ENCODE measurements at regions not wholly inside any gene's neighbourhood (a gene's known extent, or its start where the extent isn't known, plus 50 kb on each side); places are given as distances from the start of the nearest gene placed in this dataset.

GRCh38 chrX:40843643-40844042 lies 108.3 kb upstream of the MED14 start:
- DNase-seq (no peak), ATAC-seq (ENCODE audit: insufficient read depth, low FRiP score) (no peak)
- peaks cover 0 to 4% (median 0%) of the 10 kb centered on the region in 3 donors for H3K27me3 ChIP-seq (ENCODE audit: control insufficient read depth in 3 of 3, insufficient read depth in 3 of 3, low read length in 2 of 3)
- H3K4me3 ChIP-seq, result no peak overlapping the region
- H3K9me3 ChIP-seq (ENCODE audit: control insufficient read depth in 4 of 4, insufficient read depth in 3 of 4, low read length in 3 of 4), result peaks cover 0 to 12% (median 5%) of the 10 kb centered on the region in 4 donors
- no peaks in the 10 kb centered on the region for H3K36me3 ChIP-seq (ENCODE audit: control insufficient read depth in 4 of 4, insufficient read depth in 4 of 4, low read length in 4 of 4)
- 92 to 96% methylated on average over 2 of the region's 2 CpGs for WGBS, 2 donors
- peaks cover 0 to 13% (median 0%) of the 10 kb centered on the region in 5 donors for H3K4me1 ChIP-seq (ENCODE audit: control insufficient read depth in 5 of 5, insufficient read depth in 5 of 5, low read length in 5 of 5)
- TF ChIP-seq, protein P1, sequence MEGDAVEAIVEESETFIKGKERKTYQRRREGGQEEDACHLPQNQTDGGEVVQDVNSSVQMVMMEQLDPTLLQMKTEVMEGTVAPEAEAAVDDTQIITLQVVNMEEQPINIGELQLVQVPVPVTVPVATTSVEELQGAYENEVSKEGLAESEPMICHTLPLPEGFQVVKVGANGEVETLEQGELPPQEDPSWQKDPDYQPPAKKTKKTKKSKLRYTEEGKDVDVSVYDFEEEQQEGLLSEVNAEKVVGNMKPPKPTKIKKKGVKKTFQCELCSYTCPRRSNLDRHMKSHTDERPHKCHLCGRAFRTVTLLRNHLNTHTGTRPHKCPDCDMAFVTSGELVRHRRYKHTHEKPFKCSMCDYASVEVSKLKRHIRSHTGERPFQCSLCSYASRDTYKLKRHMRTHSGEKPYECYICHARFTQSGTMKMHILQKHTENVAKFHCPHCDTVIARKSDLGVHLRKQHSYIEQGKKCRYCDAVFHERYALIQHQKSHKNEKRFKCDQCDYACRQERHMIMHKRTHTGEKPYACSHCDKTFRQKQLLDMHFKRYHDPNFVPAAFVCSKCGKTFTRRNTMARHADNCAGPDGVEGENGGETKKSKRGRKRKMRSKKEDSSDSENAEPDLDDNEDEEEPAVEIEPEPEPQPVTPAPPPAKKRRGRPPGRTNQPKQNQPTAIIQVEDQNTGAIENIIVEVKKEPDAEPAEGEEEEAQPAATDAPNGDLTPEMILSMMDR (IDR thresholded peaks at IDR 0.05; ENCODE audit: control extremely low read depth, extremely low read depth), result no peak
- no peak overlapping the region for H3K27ac ChIP-seq (ENCODE audit: low read depth in 1 of 2, low read length in 1 of 2)
- H3K9ac ChIP-seq (ENCODE audit: insufficient read depth in 1 of 2, low read length in 2 of 2), result no peak overlapping the region

DNA sequence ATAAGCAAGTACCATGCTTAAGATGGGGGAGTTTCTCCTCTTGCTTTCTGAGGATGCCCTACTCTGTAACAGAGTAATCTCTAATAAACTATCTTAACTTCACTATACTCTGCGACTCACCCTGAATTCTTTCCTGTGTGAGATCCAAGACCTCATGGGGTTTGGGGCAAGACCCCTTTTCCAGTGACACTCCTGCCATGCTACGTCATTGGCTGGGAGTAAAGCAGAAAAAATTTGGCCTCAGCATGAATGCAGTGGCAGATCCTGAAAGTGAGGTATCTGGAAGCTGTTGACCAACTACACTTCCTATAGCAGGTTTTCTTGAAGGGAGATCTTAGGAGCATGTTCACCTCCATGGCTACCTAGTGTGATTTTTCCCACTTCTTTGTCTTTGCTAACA lies 109.1 kb upstream of the MED14 start:
- H3K27ac ChIP-seq (ENCODE audit: low read depth in 1 of 2, low read length in 1 of 2), result no peak overlapping the region
- H3K4me3 ChIP-seq, result no peak overlapping the region
- H3K4me1 ChIP-seq (ENCODE audit: control insufficient read depth in 5 of 5, insufficient read depth in 5 of 5, low read length in 5 of 5), result peaks cover 0 to 13% (median 0%) of the 10 kb centered on the region in 5 donors
- H3K36me3 ChIP-seq (ENCODE audit: control insufficient read depth in 4 of 4, insufficient read depth in 4 of 4, low read length in 4 of 4), result no peaks in the 10 kb centered on the region
- no peak overlapping the region for H3K9ac ChIP-seq (ENCODE audit: insufficient read depth in 1 of 2, low read length in 2 of 2)
- WGBS, 2 donors, result 76 to 89% methylated on average over 2 of the region's 2 CpGs
- peaks cover 0 to 12% (median 5%) of the 10 kb centered on the region in 4 donors for H3K9me3 ChIP-seq (ENCODE audit: control insufficient read depth in 4 of 4, insufficient read depth in 3 of 4, low read length in 3 of 4)
- H3K27me3 ChIP-seq (ENCODE audit: control insufficient read depth in 3 of 3, insufficient read depth in 3 of 3, low read length in 2 of 3), result peaks cover 0 to 4% (median 0%) of the 10 kb centered on the region in 3 donors
- TF ChIP-seq, protein P1 (IDR thresholded peaks at IDR 0.05; ENCODE audit: control extremely low read depth, extremely low read depth), result no peak
- no peak for DNase-seq
- no peak for ATAC-seq (ENCODE audit: insufficient read depth, low FRiP score)

- H3K9ac ChIP-seq (ENCODE audit: insufficient read depth in 1 of 2, low read length in 2 of 2), result no peak overlapping the region
Observed at GRCh38 chrX:40845331-40845911, 110.1 kb upstream of the MED14 start.

More at GRCh38 chrX:40845331-40845911, 110.1 kb upstream of the MED14 start:
- Histone ChIP-seq H3K9me3 (ENCODE audit: control insufficient read depth in 4 of 4, insufficient read depth in 3 of 4, low read length in 3 of 4) (peaks cover 0 to 12% (median 5%) of the 10 kb centered on the region in 4 donors), H3K27me3 (ENCODE audit: control insufficient read depth in 3 of 3, insufficient read depth in 3 of 3, low read length in 2 of 3) (peaks cover 0 to 4% (median 0%) of the 10 kb centered on the region in 3 donors), H3K4me1 (ENCODE audit: control insufficient read depth in 5 of 5, insufficient read depth in 5 of 5, low read length in 5 of 5) (peaks cover 0 to 13% (median 0%) of the 10 kb centered on the region in 5 donors), H3K4me3 (no peak overlapping the region), H3K36me3 (ENCODE audit: control insufficient read depth in 4 of 4, insufficient read depth in 4 of 4, low read length in 4 of 4) (no peaks in the 10 kb centered on the region), H3K27ac (ENCODE audit: low read depth in 1 of 2, low read length in 1 of 2) (peak overlapping the region in 1 of 2 donors; percentile 9)
- WGBS, 2 donors, result 32 to 77% methylated on average over 5 of the region's 5 CpGs
- TF ChIP-seq, protein P1 (IDR thresholded peaks at IDR 0.05; ENCODE audit: control extremely low read depth, extremely low read depth), result no peak
- no peak for ATAC-seq (ENCODE audit: insufficient read depth, low FRiP score)
- DNase-seq, result peak; percentile 82 to 96 (median 91)

Data from lung (tissue), 11 donors.